K562 (cell line): ENCODE measurements at regions not wholly inside any gene's neighbourhood (a gene's known extent, or its start where the extent isn't known, plus 50 kb on each side); places are given as distances from the start of the nearest gene placed in this dataset.

ENCODE experiments used
- DACH1 ChIP-seq: fragments of 450-650 bp; IDR thresholded peaks from 2 replicates; pipeline ENCODE4 v1.6.1; 2018; ENCODE audit not compliant: partially characterized antibody
- EHMT2 ChIP-seq: fragments of 450-650 bp; IDR thresholded peaks from 2 replicates; pipeline ENCODE4 v1.6.1; 2018; ENCODE audit warnings: antibody characterized with exemption
- EP400 ChIP-seq: fragments of 450-650 bp; IDR thresholded peaks from 2 replicates; pipeline ENCODE4 v1.6.1; 2017; ENCODE audit warnings: antibody characterized with exemption, mild to moderate bottlenecking, moderate library complexity
- ID3 ChIP-seq, 2 experiments: fragments of 250-450 bp in 1 of 2; fragments of 450-650 bp in 1 of 2; sonication (Bioruptor Pico) in 1 of 2; IDR thresholded peaks; 2 replicates each; pipeline versions ENCODE4 v1.6.1 to v1.8.0; 2016 to 2021; ENCODE audit warnings: mild to moderate bottlenecking in 2 of 2, moderate library complexity in 2 of 2, missing compliant biosample characterization in 1 of 2, missing genetic modification characterization in 1 of 2
- IRF2 ChIP-seq: sonication (generic); formaldehyde crosslinking; IDR thresholded peaks from 2 replicates; pipeline ENCODE4 v1.8.1; 2022; ENCODE audit warnings: mild to moderate bottlenecking, missing genetic modification reagents
- JUN ChIP-seq, 2 experiments: sonication (generic) in 1 of 2; formaldehyde crosslinking in 1 of 2; IDR thresholded peaks; 2 replicates each; pipeline versions ENCODE4 v1.6.1 to v1.8.0; 2012 to 2022; ENCODE audit warnings: borderline replicate concordance in 2 of 2, mild to moderate bottlenecking in 2 of 2, improper control_type of control experiment in 1 of 2, low read depth in 1 of 2, low read length in 1 of 2, missing genetic modification reagents in 1 of 2
- MTA1 ChIP-seq: fragments of 450-650 bp; IDR thresholded peaks from 2 replicates; pipeline ENCODE4 v1.6.1; 2017; ENCODE audit warnings: borderline replicate concordance
- RBM17 ChIP-seq: fragments of 200-400 bp; formaldehyde crosslinking; IDR thresholded peaks from 2 replicates; pipeline ENCODE4 v1.6.1; 2017; ENCODE audit warnings: low read depth, mild to moderate bottlenecking, low read length, borderline replicate concordance
- SFPQ ChIP-seq: fragments of 200-400 bp; formaldehyde crosslinking; IDR thresholded peaks from 2 replicates; pipeline ENCODE4 v1.6.1; 2017; ENCODE audit warnings: mild to moderate bottlenecking, low read depth, low read length, moderate library complexity
- THAP12 ChIP-seq: fragments of 250-450 bp; sonication (Bioruptor Pico); IDR thresholded peaks from 2 replicates; pipeline ENCODE4 v1.9.0; 2021; ENCODE audit warnings: mild to moderate bottlenecking, inconsistent platforms

DNA sequence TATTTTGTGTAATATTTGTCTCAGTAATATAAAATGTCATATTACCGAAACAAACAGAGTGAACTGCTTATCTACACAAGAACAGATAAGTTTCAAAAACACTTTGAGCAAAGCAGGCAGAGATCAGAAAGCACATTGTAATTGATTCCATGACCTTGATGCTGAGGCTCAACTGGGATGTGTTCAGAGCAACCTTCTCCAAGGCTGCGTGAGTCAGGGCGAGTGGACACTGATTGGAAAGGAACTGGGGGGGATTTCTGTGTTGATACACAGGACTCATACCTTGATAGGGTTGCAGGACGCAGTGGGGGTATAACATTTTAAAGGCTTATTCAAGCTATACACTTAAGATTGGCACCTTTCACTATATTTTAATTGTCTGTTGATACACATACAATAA, 1136.3 kb downstream of the UQCRFS1 start (continued):
- TF ChIP-seq SFPQ (no peak), ID3 (CRISPR knock-in tag; IDR thresholded peaks at IDR 0.05) (no peak), ID3 (tag; IDR thresholded peaks at IDR 0.05) (no peak), THAP12 (no peak), RBM17 (no peak), EHMT2 (no peak), DACH1 (no peak), EP400 (no peak), JUN (IDR thresholded peaks at IDR 0.05; ENCODE audit: borderline replicate concordance, low read depth, low read length) (no peak), JUN (CRISPR knock-in tag; IDR thresholded peaks at IDR 0.05; ENCODE audit: borderline replicate concordance) (no peak), MTA1 (no peak), IRF2 (no peak)
